AG09309 (cell line): ENCODE measurements at regions not wholly inside any gene's neighbourhood (a gene's known extent, or its start where the extent isn't known, plus 50 kb on each side); places are given as distances from the start of the nearest gene placed in this dataset.
A peak's percentile ranks its signal among the peaks of the same experiment; 100 is the strongest.
"Not testable (repeated sequence)": the region's sequence is repeated elsewhere in the genome, so short reads cannot be mapped to it uniquely, and the experiment has no call there.

Source experiments
- DNase-seq: peaks from one replicate; pipeline ENCODE4 v3.0.0-alpha.2; 2010; ENCODE audit warnings: low read depth
- H3K4me3 ChIP-seq: 2 replicates; pipeline ENCODE4 v1.5.1; 2011; ENCODE audit warnings: mild to moderate bottlenecking, low read depth, low read length, moderate library complexity; ENCODE audit not compliant: control insufficient read depth
- TF ChIP-seq, protein P1 (sequence below): IDR thresholded peaks from 2 replicates; pipeline ENCODE4 v1.5.1; 2011; ENCODE audit warnings: mild to moderate bottlenecking, low read depth, low read length, inconsistent platforms; ENCODE audit not compliant: insufficient read depth, control insufficient read depth; ENCODE audit errors: missing control alignments

DNA sequence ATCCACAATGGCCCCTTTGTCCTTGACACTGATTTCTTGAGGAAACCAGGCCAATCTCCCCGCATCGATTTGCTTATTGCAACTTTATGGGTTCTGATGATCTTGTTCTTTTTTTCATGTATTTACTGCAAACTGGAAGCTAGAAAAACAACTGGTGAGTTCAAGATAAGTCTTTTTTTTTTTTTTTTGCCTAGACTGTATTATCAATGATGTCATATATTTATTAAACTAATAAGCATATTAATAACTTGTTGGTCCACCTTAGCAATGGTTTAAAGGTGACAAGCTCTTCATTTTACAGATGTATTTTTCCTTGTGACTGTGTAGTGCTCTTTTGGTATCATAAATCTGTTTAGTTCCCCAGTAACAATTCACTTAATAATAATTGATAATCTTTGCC, 79.0 kb upstream of the NOX3 start:
- H3K4me3 ChIP-seq: no peak overlapping the region
- DNase-seq: no peak
- TF ChIP-seq, protein P1, sequence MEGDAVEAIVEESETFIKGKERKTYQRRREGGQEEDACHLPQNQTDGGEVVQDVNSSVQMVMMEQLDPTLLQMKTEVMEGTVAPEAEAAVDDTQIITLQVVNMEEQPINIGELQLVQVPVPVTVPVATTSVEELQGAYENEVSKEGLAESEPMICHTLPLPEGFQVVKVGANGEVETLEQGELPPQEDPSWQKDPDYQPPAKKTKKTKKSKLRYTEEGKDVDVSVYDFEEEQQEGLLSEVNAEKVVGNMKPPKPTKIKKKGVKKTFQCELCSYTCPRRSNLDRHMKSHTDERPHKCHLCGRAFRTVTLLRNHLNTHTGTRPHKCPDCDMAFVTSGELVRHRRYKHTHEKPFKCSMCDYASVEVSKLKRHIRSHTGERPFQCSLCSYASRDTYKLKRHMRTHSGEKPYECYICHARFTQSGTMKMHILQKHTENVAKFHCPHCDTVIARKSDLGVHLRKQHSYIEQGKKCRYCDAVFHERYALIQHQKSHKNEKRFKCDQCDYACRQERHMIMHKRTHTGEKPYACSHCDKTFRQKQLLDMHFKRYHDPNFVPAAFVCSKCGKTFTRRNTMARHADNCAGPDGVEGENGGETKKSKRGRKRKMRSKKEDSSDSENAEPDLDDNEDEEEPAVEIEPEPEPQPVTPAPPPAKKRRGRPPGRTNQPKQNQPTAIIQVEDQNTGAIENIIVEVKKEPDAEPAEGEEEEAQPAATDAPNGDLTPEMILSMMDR: no peak

DNA sequence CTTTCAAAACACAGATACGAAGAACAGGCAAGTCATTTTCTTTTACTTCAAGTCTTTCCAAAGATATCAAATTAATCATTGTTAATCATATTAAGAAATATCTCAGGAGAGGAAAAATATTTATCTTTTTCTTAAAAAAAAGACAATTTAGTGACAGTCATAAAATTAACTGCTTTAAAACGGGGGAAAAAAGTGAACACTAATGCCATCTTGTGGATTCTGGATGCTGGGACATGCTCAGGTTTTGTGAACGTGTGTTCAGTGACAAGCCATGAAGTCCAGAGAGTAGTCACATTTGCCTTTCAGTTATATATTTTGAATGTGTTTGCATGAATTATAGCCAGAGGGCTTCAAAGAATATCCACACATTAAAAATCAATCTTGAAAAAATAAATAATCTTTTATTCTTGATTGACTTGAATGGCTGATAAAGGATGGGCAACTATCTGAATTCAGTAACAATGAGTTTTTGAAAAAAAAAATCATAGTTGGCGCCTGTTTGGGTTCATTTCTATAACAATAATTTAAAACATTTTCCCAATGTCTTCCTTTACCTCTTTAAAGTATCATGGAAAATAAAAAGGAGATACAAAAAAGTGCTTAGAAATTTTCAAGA, 74.7 kb upstream of the NOX3 start:
- H3K4me3 ChIP-seq: no peak overlapping the region
- TF ChIP-seq, protein P1: peak; percentile 69
- DNase-seq: peak; percentile 4

DNA sequence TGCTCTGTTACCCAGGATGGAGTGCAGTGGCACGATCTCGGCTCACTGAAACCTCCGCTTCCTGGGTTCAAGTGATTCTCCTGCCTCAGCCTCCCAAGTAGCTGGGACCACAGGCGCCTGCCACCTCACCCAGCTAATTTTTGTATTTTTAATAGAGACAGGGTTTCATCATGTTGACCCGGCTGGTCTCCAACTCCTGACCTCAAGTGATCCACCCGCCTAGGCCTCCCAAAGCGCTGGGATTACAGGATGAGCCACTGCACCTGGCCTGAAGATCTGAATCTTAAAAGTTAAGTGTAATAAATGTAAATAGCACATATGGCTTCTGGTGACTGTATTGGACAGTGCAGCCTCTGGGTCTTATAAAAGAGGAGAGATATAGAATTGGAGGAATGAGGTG, 74.2 kb upstream of the NOX3 start:
- DNase-seq, H3K4me3 ChIP-seq: not testable (repeated sequence)

DNA sequence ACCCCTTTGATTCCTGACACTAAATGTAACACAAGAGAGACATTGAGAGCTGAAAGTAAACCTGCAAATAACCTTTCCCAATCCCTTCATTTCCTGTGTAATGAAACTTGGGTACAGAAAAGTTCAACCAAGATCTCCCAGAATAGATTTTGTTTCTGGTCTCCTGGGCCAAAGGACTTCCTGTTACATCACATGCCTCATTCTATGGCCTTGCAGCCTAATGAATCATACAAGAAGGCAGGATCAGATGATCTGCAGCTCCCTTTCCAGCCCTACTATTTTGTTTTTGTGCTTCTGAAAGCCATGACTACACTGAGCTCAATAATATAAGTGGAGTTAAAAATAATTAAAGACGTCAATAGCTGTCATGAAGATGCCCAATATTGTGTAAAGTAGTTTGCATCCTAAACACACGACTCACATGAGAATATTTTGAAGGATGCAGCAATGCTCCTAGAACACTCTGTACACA, 73.4 kb upstream of the NOX3 start:
- no peak overlapping the region for H3K4me3 ChIP-seq
- DNase-seq: peak; percentile 79
- TF ChIP-seq, protein P1: no peak

DNA sequence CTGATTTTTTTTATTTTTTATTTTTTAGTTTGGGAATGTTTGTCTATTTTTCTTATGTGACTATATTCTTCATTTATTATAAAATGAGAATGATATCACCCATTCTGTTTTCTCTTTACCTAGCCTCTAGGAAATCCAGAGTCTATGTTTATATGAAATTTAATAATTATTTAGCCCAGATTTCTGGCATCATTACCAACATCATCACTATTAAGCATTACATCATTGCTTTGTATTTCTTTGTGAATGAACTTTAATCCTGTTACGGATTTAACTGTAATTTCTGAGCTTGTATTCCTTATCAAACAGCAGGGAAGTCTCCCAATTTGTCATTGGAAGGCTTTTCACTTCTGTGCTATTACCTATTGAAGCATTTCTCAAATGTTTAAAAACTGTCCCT, 72.7 kb upstream of the NOX3 start:
- no peak for DNase-seq
- TF ChIP-seq, protein P1: no peak
- no peak overlapping the region for H3K4me3 ChIP-seq

DNA sequence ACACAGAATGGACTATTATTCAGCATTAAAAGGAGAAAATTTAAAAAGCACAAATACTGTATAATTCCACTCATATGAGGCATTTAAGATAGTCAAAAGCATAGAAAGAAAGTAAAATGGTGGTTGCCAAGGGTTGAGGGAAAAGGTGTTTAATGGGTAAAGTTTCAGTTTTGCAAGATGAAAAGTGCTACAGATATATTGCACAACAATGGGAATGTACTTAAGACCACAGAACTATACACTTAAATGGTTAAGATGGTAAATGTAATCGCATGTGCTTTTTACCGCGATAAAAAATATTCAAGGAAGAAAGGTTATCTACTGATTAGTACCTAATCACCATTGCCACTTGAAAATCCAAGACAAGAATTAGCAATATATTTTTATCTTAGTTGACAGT, 71.8 kb upstream of the NOX3 start:
- no peak overlapping the region for H3K4me3 ChIP-seq
- TF ChIP-seq, protein P1: no peak
- DNase-seq: no peak

DNA sequence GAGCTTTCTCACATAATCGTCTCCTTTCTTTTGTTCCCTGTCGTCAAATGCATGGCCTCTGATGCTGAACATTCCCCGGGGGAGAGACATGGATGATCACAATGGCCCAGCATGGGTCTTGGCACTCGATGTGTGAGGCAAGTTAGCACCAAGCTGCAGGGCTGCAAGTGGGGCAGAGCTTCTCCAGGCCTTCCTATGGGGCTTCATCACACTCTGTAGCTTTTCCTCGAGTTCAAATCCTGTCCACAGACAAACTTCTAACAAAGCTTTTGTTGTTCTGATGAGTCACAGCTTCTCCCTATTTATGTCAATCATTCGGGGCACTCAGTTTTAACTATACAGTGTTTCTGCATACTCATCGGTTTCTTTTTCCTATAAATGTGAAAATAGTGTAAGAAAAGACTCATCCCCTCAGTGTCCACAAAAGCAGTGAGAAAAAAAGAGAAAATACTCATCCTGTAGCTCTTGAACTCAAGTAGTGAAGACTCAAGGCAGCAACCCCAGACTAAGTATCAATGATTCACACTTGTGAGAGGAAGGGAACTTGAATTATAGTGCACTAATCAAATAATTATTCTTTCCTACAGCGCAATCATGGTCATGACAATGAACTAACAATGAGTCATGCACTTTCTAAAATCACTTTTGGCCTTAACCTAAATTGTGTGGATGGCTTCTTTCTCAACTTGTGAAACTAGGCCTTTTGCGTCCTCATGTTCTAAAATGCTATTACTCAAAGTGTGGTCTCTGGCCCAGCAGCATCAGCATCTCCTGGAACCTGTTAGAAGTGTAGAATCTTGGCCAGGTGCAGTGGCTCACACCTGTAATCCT, 68.4 kb upstream of the NOX3 start:
- TF ChIP-seq, protein P1: no peak
- no peak overlapping the region for H3K4me3 ChIP-seq
- peak; percentile 46 for DNase-seq
